Adrenal gland (tissue), 5 donors: ENCODE measurements at regions not wholly inside any gene's neighbourhood (a gene's known extent, or its start where the extent isn't known, plus 50 kb on each side); places are given as distances from the start of the nearest gene placed in this dataset.

Source experiments
- POLR2A ChIP-seq, 2 donors: fragments of 450-650 bp; IDR thresholded peaks; one replicate each; pipeline ENCODE4 v1.6.1; 2017; ENCODE audit warnings: antibody characterized with exemption in 2 of 2, mild to moderate bottlenecking in 2 of 2, moderate library complexity in 1 of 2
- TF ChIP-seq, protein P1 (sequence below), 6 experiments: fragments of 450-650 bp in 4 of 6; fragments of 200-600 bp in 2 of 6; sonication (generic) in 1 of 6; IDR thresholded peaks; 1 replicate in 5 of 6; 2 replicates in 1 of 6; pipeline versions ENCODE4 v1.5.1 to v1.8.0; 2016 to 2021; ENCODE audit warnings: antibody characterized with exemption in 6 of 6, mild to moderate bottlenecking in 2 of 6, moderate library complexity in 1 of 6
- donor health status: DM: no; HTN: no; CAD: no.

DNA sequence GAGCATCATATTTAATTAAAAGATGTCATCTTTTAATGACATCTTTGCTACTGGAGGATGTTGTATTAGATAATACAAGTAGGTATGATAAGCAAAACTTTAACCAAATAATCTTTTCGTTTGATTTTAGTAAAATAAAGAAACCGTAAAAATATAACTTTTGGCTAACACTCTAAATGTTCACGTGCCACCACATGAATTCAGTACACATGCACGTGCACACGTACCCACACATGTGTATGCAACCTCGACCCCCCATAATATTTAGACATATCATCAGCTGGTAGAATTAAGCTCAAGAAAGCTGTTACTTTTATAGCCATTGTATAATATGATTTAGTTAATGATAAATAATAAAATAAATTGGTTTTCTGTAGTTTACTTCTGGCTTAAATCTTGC, 566.6 kb upstream of the FBXO33 start:
- TF ChIP-seq, protein P1, sequence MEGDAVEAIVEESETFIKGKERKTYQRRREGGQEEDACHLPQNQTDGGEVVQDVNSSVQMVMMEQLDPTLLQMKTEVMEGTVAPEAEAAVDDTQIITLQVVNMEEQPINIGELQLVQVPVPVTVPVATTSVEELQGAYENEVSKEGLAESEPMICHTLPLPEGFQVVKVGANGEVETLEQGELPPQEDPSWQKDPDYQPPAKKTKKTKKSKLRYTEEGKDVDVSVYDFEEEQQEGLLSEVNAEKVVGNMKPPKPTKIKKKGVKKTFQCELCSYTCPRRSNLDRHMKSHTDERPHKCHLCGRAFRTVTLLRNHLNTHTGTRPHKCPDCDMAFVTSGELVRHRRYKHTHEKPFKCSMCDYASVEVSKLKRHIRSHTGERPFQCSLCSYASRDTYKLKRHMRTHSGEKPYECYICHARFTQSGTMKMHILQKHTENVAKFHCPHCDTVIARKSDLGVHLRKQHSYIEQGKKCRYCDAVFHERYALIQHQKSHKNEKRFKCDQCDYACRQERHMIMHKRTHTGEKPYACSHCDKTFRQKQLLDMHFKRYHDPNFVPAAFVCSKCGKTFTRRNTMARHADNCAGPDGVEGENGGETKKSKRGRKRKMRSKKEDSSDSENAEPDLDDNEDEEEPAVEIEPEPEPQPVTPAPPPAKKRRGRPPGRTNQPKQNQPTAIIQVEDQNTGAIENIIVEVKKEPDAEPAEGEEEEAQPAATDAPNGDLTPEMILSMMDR (IDR thresholded peaks at IDR 0.05): no peak
- TF ChIP-seq POLR2A (IDR thresholded peaks at IDR 0.05): no peak
